Activated gamma-delta T cell (primary cell): ENCODE measurements at regions not wholly inside any gene's neighbourhood (a gene's known extent, or its start where the extent isn't known, plus 50 kb on each side); places are given as distances from the start of the nearest gene placed in this dataset.

Source experiments
- DNase-seq: peaks from one replicate; lab custom pipeline; 2025; lab: John Stamatoyannopoulos, UW

DNA sequence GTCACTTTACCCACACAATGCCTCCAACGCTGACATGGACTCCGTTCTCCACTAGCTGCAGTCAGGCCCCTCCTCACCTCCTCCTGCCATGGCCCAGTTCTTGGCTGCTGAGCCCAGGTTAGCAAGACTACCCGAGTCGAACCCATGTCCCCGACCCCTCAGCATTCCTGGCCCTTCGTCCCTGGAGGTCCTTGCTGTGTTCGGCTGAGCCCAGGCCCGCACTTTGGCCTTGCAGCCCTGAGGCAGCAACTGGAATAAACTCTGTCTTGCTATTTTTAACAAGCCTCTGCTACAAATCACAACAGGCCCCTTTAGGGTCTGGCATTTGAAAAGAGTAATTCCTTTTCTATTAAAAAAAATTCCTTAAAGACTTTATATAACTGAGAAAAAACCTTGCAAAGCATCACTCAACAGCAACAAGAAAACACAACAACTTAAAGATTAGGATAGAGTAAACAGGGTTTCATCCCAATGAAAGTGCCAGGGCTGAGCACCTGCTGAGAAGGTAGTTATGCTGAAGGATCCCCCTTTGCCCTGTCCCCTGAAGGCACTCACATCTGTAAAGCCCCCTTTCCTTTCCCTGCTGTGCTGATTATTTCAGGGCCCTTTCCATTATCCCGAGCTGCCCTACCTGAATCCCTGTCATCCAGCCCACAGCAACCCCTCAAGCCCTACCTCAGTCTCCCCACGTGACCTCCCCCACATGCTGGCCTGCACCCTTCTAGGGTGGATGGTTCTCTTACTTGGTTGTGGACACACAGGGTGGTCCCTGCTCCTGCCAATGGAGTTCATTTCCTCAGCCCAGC, 120.0 kb upstream of the SNTG2 start:
- DNase-seq, result no peak

DNA sequence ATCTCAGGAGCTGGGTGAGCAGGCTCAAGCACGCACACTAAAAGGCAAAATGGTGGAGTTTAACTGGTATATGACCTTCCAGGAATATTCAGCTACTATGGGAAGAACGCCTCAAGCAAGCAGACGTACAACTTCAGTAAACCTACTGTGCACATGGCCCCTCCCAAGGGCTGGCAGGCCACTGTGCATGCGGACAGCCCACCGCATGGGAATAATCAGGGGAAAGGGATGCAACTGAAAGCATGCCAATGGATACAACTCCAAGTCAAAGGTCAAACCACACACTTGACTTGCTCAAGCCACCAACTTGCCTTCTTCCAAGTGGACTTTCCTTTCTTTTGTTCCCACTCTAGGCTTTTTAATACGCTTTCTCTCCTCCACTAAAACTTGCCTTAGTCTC, 121.6 kb upstream of the SNTG2 start:
- no peak for DNase-seq

DNA sequence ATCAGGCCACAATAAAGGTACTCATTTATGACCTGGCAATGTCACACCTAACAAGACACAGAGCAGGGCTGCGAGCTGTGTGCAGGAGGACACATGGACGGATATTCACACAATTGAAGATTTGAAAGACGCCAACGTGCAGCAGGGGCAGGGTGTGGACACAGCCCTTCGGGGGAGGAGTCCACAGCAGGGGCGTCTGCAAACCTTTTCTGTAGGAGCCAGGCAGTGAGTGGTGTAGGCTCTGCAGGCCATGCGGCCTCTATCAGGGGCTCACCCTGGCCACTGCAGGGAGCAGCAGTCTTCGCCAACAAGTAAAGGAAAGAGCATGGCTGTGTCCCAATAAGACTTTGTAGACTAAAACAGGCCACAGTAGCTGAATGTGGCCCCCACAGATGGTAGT, 125.7 kb upstream of the SNTG2 start:
- no peak for DNase-seq

DNA sequence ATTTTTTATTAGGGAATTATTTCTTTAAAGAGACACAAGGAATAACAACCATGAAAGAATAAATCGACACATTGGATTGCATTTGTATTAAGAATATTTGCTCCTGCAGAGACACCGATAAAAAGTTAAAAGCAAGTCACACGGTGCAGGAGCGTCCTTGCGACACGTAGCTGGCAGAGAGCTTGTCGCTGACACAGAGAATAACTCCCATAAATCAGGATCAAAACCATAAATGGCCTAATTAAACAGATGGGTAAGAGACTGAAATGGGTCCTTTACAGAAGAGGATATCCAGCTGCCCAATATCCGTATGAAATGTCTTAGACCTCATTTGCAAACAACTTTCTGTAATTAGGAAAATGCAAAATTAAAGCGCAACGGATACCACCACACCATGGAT, 126.1 kb upstream of the SNTG2 start:
- no peak for DNase-seq

DNA sequence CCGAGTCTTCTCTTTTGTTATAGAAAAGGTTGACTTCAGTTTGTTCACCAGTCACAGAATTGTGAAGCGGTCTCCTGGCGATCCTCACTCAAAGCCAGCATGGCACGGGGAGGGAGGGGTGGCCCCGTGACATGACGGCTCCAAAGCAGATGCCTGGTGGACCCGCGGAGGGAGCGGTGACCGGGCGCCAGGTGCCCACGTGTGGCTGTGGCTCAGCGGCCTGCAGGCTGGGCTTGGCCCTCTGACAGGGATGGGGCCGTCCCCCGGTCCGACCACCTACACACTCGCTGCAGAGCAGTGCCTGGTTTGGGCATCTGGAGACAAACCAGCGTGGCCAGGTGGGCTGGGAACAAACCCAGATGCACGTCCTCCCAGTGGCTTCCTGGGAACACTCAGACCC, 129.1 kb upstream of the SNTG2 start:
- no peak for DNase-seq

DNA sequence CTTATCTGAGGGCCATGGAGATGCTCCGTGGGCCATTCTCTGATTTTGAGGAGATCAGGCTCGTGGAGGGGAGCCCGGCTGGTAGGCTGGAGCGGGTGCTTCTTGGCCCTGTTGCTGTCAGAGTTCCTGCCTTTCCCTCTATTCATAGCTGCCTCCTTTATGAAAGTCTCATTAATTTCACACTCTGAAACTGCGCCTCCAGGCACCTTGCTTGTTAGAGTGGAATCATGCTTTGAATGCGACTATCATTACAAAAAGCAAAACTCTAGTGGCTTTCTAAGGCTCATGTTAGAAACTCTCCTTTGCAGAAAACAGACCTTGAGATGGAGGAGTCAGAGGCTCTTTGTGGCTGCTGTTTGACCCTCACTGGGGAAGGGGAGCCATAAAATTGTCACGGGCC, 131.0 kb upstream of the SNTG2 start:
- DNase-seq, result no peak

DNA sequence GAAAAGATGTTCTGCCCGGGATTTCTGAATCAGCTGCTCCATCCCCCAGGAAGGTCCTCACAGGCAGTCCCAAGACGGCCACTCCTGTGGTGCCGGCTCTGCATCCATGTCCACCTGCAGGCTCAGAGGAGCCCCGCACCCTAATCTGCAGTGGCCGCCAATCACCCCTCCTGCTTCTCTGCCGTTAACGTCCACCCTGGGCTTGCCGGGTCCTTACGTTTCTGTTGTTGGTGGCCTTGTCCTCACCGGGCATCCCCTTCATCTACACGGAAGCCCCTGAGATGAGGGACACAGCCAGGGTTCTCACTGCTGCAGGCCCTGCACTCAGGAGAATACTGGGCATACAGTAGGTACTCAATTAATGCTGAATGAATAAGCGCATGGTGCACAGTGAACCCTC, 131.5 kb upstream of the SNTG2 start:
- no peak for DNase-seq

DNA sequence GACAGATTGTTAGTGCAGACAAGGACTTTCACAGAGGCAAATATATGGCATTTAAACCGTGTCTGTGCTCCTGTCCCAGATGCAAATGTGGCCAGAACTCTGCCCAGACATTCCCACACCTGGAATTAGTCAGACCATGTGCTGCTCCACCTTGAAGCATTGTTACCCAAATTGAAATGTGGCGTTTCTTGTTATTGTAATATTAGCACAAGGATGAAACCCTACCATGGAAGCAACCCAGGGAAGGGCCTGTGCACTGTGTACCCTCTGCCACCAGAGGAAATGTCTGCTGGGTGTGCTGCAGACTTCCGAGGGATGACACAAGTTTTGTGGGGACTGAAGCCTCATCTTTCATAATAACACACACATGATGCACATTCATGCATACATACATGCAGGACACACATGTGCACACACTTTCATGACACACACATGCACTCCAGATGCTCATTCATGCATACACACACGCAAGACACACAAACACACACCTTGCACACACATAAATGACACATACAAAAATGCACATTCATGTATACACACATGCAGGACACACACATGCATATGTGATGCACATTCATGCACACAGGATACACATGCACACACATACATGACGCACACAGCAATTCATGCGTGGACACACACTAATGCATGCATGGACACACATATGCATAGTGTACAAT, 133.2 kb upstream of the SNTG2 start:
- DNase-seq, result no peak

DNA sequence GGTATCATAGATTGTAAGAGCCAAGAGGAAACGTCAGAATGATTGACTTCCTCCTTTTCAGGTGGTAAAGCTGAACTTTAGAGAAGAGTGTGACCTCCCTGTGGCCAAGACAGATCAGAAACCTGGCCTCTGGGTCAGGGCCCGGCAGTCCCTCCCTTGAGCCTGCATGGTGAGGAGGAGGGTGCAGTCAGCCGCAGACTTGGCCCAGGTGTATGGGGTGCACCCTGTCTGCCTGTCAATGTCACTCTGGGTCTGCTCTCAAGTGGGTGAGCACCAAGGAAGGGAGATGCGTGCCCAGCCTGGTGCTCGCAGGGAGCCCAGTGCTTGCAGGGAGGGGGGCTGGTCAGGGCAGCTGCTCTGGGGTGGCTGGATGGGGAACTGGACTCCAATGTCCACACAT, 134.4 kb upstream of the SNTG2 start:
- DNase-seq, result no peak

DNA sequence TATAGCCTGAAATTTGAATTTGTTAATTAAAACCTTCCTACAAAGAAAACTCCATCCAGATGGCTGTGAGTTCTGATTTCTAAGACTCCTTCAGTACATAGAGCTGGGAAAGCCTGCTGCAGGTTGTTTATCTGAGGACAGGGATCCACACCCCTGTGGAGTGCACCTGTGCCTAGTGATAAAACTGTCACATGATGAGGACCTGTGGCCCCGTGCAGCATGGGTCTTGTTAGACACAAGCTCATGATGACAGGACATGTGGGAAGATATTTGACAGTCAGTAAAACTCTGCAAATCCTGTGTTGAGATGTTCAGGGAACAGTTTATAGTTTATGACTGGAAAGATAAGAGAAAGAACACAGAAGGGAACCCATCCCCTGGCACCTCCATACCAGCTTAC, 133.2 kb upstream of the TMEM18 start:
- no peak for DNase-seq

DNA sequence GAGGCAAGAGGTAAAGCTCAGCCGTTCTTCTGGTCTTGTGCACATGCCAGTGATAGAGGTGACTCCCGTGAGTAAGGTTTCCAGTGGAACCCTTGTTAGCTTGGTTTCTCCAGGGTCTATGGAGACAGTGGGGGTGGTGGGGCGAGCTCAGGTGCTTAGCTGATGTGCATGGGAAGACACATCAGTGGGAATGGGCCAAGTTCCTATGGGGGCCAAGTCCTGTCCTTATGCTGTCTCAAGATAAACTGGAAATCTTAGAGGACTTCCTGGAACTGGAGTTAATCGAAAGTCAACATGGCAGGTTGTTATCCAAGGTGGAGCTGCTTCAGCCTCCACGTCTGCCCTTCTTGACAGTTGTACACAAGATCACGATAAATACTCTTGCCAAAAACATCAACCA, 130.1 kb upstream of the TMEM18 start:
- DNase-seq, result no peak

DNA sequence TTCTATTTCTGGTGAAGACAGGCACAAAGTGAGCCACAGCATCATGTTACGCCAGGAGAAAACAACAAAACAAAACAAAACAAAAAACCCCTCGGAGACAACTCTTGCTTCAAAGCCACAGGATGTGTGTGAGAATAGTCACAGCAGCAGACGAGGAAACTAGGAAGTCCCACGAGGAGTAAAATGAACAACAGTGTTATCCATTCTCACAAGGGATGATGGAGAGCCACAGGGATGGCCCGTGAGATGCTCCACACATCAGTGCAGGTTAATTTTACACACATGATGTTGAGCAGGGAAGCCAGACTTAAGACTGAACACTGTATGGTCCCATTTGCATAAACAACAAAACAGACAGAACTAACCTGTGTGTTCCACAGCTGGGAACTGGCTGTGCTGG, 128.5 kb upstream of the TMEM18 start:
- no peak for DNase-seq

DNA sequence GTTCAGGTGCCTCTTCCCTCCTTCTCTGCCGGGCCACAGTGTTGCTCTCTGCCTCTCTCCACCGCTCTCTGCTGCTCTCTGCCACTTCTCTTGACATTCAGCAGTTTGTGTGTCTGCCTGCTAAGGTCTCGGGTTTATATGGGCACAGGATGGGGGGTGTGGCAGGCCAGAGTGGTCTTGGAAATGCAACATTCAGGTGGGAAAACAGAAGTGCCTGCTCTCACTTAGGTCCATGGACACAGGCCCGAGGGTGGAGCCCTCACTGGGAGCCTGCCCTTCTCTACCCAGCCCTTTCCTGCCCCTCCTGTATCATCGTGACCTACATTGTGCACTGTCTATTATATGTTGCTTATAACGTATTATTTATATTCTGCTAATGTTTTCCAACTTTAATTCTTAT, 120.8 kb upstream of the TMEM18 start:
- no peak for DNase-seq

DNA sequence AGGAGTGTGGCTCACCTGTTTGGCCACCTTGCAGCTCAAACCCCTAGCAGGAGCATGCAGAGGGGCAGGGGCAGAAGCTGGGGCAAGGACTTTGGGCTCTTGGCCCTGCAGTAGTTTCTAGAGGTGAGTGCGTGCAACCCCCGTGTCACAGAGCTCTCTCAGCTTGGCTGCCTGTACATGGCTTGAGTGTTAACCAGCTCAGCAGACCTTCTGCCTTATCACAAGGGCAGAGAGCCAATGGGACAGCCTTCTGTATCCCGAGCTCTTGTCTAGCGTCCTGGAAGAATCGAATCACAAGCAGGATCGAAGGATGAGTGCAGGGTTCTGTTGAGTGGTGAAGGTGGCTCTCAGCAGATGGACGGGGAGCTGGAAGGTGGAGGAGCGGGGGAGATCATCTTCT, 120.3 kb upstream of the TMEM18 start:
- DNase-seq, result no peak

DNA sequence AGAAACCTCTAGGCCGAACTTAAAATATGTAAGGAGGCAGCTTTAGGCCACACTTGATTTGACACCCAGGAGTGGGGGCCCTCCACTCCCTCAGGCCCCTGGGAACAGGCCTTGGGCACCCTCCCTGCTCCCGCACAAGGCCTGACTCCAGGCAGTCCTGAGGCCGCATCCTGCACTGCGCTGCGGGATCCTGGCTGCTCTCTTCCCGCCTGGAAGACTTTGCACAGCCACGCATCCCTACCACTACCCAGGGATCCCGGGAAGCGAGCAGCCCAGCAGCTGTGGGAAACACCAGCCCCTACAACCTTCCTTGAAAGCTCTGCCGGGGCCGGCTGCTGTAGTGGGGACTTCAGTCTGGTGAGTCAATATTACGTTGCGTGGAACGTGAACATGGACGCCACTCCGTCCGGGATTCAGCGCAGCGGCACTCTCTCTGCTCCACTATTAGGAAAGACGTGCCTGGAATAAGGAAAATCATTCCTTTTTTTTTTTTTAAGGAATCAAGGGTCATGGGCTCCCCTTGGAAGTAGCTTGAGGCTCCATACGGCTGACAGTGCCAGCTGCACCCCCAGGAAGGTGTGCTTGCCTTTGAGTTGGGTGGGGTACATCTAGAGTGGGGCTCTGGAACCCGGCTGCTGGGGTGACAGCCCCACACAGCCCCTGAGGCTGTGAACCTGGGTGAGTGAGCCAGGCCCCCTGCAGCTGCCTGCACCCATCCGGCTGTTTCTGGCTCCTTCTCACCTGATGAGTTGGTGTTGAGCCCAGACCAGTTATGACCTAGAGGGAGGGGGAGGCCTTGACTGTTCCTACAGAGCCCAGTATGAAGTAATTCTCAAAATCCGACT, 119.2 kb upstream of the TMEM18 start:
- no peak for DNase-seq

DNA sequence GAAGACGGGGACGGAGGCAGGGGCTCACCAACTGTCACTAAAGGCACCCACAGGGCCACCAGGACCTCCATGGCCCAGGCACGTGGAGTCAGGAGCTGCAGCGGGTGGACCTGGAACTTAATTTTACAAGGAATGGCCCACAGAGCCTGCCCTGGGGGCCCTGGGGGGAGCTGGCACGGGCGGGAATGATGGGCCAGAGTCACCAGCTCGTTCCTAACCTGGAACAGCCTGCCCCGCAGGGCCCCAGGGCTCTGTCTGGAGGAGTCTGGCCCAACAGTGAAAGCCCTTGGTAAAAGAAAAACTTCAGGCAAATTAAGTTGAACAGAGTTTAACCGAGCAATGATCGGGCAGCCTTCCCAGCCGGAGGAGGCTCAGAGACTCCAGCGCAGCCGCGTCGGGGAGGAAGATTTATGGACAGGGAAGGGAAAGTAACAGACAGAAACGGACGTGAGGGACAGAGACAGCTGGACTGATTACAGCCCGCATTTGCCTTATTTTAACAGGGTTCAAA, 118.4 kb upstream of the TMEM18 start:
- DNase-seq, result no peak

DNA sequence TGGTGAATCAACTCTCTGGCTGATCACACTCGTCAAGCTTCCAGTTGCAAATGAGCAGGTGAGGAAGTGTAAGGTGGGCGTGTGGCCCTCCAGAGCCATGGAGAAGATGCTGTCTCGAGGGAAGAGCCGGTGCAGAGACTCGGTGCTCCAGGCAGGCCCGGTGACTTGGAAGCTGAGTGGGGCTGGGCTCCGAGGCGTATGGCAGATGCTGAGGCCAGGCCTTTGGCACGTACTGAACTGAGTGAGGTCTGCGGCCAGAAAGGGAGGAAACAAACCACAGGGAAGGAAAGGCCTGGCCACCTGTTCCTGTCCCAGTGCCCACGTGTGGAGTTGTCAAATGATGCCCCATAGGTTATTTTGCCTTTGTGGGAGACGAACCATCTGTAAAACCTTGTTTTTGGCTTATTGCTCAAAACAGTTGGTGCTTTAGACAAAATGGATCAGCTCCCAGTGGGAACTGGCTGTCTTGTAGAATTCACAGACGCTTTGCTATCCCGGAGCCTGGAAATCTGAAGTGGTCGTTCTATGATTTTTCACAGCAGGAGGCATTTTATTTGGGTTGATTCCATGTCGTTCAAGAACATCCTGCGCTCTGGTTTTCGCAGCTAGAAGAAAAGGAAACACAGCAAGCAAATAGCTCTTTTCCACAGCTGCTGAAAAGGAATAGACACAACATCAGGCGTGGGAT, 117.5 kb upstream of the TMEM18 start:
- no peak for DNase-seq

DNA sequence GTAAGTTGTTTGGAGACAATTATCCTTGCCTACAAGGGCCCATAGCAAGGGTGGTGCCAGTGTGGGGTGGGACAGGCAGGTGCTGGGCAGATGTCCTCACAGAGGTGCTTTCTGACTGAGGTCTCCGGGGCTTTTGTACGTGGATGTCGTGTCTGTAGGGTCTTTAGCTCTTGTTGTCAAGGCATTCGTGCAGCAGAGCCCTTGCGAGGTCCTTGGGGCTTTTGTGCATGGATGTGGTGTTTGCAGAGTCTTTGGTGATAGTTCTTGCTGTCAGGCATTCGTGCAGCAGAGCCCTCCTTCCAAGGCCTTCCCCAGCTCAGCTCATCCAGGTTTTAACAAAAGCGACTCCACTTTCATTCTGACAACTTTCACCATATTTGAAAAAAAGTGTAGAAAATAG, 116.0 kb upstream of the TMEM18 start:
- DNase-seq, result no peak

DNA sequence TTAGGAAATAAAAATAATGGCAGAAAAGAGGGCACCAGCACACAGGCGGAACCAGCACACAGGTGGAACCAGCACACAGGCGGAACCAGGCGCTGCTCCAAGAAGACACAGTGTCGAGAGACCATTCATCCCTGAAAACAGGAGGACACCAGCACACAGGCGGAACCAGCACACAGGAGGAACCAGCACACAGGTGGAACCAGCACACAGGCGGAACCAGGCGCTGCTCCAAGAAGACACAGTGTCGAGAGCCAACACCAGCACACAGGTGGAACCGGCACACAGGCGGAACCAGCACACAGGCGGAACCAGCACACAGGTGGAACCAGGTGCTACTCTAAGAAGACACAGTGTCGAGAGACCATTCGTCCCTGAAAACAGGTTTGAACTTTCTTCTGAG, 115.5 kb upstream of the TMEM18 start:
- DNase-seq, result no peak

DNA sequence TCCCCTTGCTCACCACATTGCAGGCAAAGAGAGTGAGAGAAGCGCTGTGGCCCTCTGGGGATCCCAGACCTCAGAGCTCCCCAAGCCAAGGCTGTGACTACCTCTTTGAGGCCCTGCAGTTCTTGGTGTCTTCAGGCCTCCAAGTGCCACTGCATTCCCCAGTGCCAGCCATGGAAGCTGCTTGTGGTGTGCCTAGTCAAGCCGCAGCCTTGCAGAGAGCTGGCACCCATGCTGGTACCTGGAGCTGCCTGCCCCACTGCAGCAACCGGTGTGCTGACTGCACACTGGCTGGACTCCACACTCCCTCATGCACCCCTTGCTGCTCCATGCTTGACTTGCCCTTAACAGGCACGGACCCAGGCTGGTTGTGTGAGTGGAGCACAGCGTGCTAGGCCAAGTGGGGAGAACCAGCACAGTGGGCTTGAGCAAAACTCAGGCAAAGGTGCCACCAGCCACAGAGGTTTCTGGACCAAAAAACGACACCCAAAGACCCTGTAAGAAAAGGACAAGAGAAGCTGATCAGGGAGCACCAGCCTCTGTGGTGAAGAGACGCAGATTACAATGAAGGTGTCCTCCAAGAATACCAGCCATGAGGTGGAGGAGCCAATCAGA, 113.5 kb upstream of the TMEM18 start:
- DNase-seq, result no peak

DNA sequence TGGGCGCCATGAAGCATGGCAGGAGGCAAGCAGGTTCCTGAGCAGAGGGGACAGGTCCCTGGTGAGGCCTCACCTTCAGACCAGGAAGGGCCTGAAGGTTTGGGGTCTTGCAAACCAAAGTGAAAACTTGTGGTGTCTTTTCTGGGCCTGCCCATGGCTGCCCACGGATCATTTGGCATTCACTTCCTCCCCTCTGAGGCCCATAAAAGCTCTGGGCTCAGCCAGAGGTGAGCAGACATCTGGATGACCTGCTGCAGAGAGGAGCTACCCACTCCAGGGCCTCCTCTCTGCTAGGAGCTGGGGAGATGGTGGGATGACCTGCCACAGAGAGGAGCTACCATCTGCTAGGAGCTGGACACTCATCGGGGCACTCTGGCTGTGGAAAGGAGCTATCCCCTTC, 112.9 kb upstream of the TMEM18 start:
- DNase-seq, result no peak

DNA sequence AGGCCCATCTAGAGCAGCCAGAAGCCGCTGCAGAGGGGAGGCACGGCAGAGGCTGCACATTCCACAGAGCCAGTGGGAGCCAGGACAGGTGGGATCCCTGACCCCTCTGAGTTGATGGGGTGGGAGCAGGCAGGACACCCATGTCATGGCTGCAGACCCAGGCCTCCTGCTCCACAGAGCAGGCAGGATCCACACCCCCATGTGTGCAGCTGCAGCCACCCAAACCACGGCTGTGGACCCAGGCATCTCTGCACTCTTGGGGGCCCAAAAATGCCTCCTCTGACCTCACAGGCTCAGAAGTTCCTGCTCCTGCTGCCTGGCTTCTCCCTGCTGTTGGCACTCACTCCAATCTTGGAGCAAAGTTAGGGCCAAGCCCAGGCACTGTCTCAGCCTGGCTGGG, 112.3 kb upstream of the TMEM18 start:
- no peak for DNase-seq
